Sigmoid colon (tissue), 6 donors: ENCODE measurements at regions not wholly inside any gene's neighbourhood (a gene's known extent, or its start where the extent isn't known, plus 50 kb on each side); places are given as distances from the start of the nearest gene placed in this dataset.

Source experiments
- DNase-seq: peaks from one replicate; pipeline ENCODE4 v3.0.0-alpha.2; 2019
- H3K27ac ChIP-seq, 4 donors: fragments of 200-600 bp; sonication (generic); one replicate each; pipeline ENCODE4 v1.5.1; 2016 to 2019; ENCODE audit warnings: mild to moderate bottlenecking in 1 of 4
- H3K27me3 ChIP-seq, 3 donors: fragments of 200-600 bp; sonication (generic); one replicate each; pipeline ENCODE4 v1.5.1; 2019; ENCODE audit warnings: mild to moderate bottlenecking in 1 of 3
- H3K36me3 ChIP-seq, 4 donors: fragments of 200-600 bp; sonication (generic); one replicate each; pipeline ENCODE4 v1.5.1; 2016 to 2019
- H3K4me1 ChIP-seq, 4 donors: fragments of 200-600 bp; sonication (generic); one replicate each; pipeline ENCODE4 v1.5.1; 2017 to 2019
- H3K4me3 ChIP-seq, 4 donors: fragments of 200-600 bp; sonication (generic); one replicate each; pipeline ENCODE4 v1.5.1; 2017 to 2019; ENCODE audit warnings: mild to moderate bottlenecking in 2 of 4, moderate library complexity in 1 of 4
- H3K9me3 ChIP-seq, 4 donors: fragments of 200-600 bp in 3 of 4; sonication (generic) in 3 of 4; one replicate each; pipeline versions ENCODE4 v1.5.1 to v1.6.1; 2013 to 2019
- CTCF ChIP-seq, 4 experiments: fragments of 450-650 bp in 3 of 4; fragments of 200-600 bp in 1 of 4; IDR thresholded peaks; one replicate each; pipeline ENCODE4 v1.5.1; 2016 to 2019; ENCODE audit warnings: antibody characterized with exemption in 4 of 4, mild to moderate bottlenecking in 3 of 4, moderate library complexity in 2 of 4
- EP300 ChIP-seq, 4 donors: sonication (generic); formaldehyde crosslinking; IDR thresholded peaks; one replicate each; pipeline ENCODE4 v1.6.1; 2017; ENCODE audit warnings: antibody characterized with exemption in 4 of 4
- POLR2A ChIP-seq, 2 donors: fragments of 450-650 bp; IDR thresholded peaks; one replicate each; pipeline ENCODE4 v1.6.1; 2016; ENCODE audit warnings: antibody characterized with exemption in 2 of 2, mild to moderate bottlenecking in 2 of 2, moderate library complexity in 2 of 2
- POLR2AphosphoS5 ChIP-seq, 4 donors: sonication (generic); formaldehyde crosslinking; IDR thresholded peaks; one replicate each; pipeline ENCODE4 v1.6.1; 2017; ENCODE audit warnings: antibody characterized with exemption in 4 of 4
- WGBS, 2 donors: extraction: QIAGEN DNeasy Blood & Tissue Kit; methylation state at CpG; one replicate each; pipeline ENCODE4 v1.1.7; 2013; 5-methylcytosine and 5-hydroxymethylcytosine counted together
- intact Hi-C: fragments of 100-400 bp; cut with DNase I; formaldehyde crosslinking; loops from one replicate; pipeline ENCODE4 v1.15.1; 2023
- donor health status: healthy with polysubstance abuse.
- donor health status: healthy.

GRCh38 chr6:122081921-122082320 lies 317.5 kb upstream of the HSF2 start:
- DNase-seq: no peak
- TF ChIP-seq POLR2A (IDR thresholded peaks at IDR 0.05) (no peak), EP300 (IDR thresholded peaks at IDR 0.05) (no peak), CTCF (IDR thresholded peaks at IDR 0.05) (no peak), POLR2AphosphoS5 (IDR thresholded peaks at IDR 0.05) (no peak)
- no peaks in the 10 kb centered on the region for H3K27me3 ChIP-seq
- no peak overlapping the region for H3K27ac ChIP-seq
- H3K4me1 ChIP-seq: no peaks in the 10 kb centered on the region
- no peaks in the 10 kb centered on the region for H3K36me3 ChIP-seq
- intact Hi-C loops: no loop called here
- WGBS, 2 donors: 65 to 82% methylated on average over 5 of the region's 5 CpGs
- H3K4me3 ChIP-seq: no peak overlapping the region
- H3K9me3 ChIP-seq: no peaks in the 10 kb centered on the region

- Histone ChIP-seq H3K4me3 (no peak overlapping the region), H3K9me3 (no peaks in the 10 kb centered on the region), H3K36me3 (no peaks in the 10 kb centered on the region), H3K27me3 (no peaks in the 10 kb centered on the region), H3K4me1 (no peaks in the 10 kb centered on the region), H3K27ac (no peak overlapping the region)
- no peak for DNase-seq
- 90% methylated on average over 13 of the region's 13 CpGs for WGBS, 2 donors
- TF ChIP-seq EP300 (IDR thresholded peaks at IDR 0.05): no peak
- no peak for TF ChIP-seq CTCF (IDR thresholded peaks at IDR 0.05)
- TF ChIP-seq POLR2AphosphoS5 (IDR thresholded peaks at IDR 0.05): no peak
- no peak for TF ChIP-seq POLR2A (IDR thresholded peaks at IDR 0.05)
- intact Hi-C loops: no loop called here
These were observed 317.1 kb upstream of the HSF2 start for GRCh38 chr6:122082370-122082769.

- no peak overlapping the region for H3K27ac ChIP-seq
- no peaks in the 10 kb centered on the region for H3K9me3 ChIP-seq
- no peak for DNase-seq
- H3K4me3 ChIP-seq: no peak overlapping the region
- intact Hi-C loops: no loop called here
- no peaks in the 10 kb centered on the region for H3K27me3 ChIP-seq
- H3K36me3 ChIP-seq: no peaks in the 10 kb centered on the region
- TF ChIP-seq CTCF (IDR thresholded peaks at IDR 0.05) (no peak), EP300 (IDR thresholded peaks at IDR 0.05) (no peak), POLR2A (IDR thresholded peaks at IDR 0.05) (no peak), POLR2AphosphoS5 (IDR thresholded peaks at IDR 0.05) (no peak)
- WGBS, 2 donors: 87 to 88% methylated on average over 1 of the region's 1 CpG
- no peaks in the 10 kb centered on the region for H3K4me1 ChIP-seq
These were observed 307.1 kb upstream of the HSF2 start for GRCh38 chr6:122092366-122092765.

- H3K4me1 ChIP-seq: peaks cover 0 to 5% (median 0%) of the 10 kb centered on the region in 4 donors
- 62 to 68% methylated on average over 4 of the region's 4 CpGs for WGBS, 2 donors
- TF ChIP-seq EP300 (IDR thresholded peaks at IDR 0.05): no peak
- TF ChIP-seq POLR2AphosphoS5 (IDR thresholded peaks at IDR 0.05): no peak
- no peak for TF ChIP-seq POLR2A (IDR thresholded peaks at IDR 0.05)
- TF ChIP-seq CTCF (IDR thresholded peaks at IDR 0.05): no peak
- intact Hi-C loops: no loop called here
- H3K27ac ChIP-seq: peak overlapping the region in 1 of 4 donors; percentile 2
- no peak overlapping the region for H3K4me3 ChIP-seq
- H3K27me3 ChIP-seq: no peaks in the 10 kb centered on the region
- H3K9me3 ChIP-seq: no peaks in the 10 kb centered on the region
- H3K36me3 ChIP-seq: no peaks in the 10 kb centered on the region
- DNase-seq: no peak
These were observed 301.2 kb upstream of the HSF2 start for GRCh38 chr6:122098201-122098678.

- Histone ChIP-seq H3K4me1 (peaks cover 0 to 5% (median 0%) of the 10 kb centered on the region in 4 donors), H3K36me3 (no peaks in the 10 kb centered on the region), H3K27ac (no peak overlapping the region), H3K27me3 (no peaks in the 10 kb centered on the region), H3K4me3 (no peak overlapping the region), H3K9me3 (no peaks in the 10 kb centered on the region)
- TF ChIP-seq CTCF (IDR thresholded peaks at IDR 0.05) (no peak), POLR2AphosphoS5 (IDR thresholded peaks at IDR 0.05) (no peak), EP300 (IDR thresholded peaks at IDR 0.05) (no peak), POLR2A (IDR thresholded peaks at IDR 0.05) (no peak)
- DNase-seq: no peak
- WGBS, 2 donors: 83 to 86% methylated on average over 3 of the region's 3 CpGs
- intact Hi-C loops: no loop called here
These were observed 297.4 kb upstream of the HSF2 start for GRCh38 chr6:122102026-122102425.
